HTR-8/SVneo (cell line): ENCODE measurements at regions not wholly inside any gene's neighbourhood (a gene's known extent, or its start where the extent isn't known, plus 50 kb on each side); places are given as distances from the start of the nearest gene placed in this dataset.
"Not testable (repeated sequence)": the region's sequence is repeated elsewhere in the genome, so short reads cannot be mapped to it uniquely, and the experiment has no call there.

Experiments used
- DNase-seq: peaks from one replicate; pipeline ENCODE4 v3.0.0; 2011; ENCODE audit warnings: low spot score, mixed read lengths; ENCODE audit not compliant: insufficient read length
- FAIRE-seq: peaks from 2 replicates; lab custom pipeline; 2011; peaks lifted over from hg19 to GRCh38; lab: Jason Lieb, UNC

- FAIRE-seq (no peak), DNase-seq (no peak)
Observed at GRCh38 chr11:106275151-106275550, 197.7 kb downstream of the AASDHPPT start.

- no peak for FAIRE-seq
- no peak for DNase-seq
Observed at GRCh38 chr11:106276126-106276525, 198.7 kb downstream of the AASDHPPT start.

- FAIRE-seq, result no peak
- DNase-seq, result peak; percentile 4
Observed at GRCh38 chr11:106276859-106277436, 199.5 kb downstream of the AASDHPPT start.

GRCh38 chr11:106277484-106277883, 200.0 kb downstream of the AASDHPPT start:
- no peak for DNase-seq
- FAIRE-seq, result no peak

GRCh38 chr11:106278391-106278790, 200.9 kb downstream of the AASDHPPT start:
- no peak for DNase-seq
- FAIRE-seq, result no peak

GRCh38 chr11:106280036-106280435, 202.6 kb downstream of the AASDHPPT start:
- FAIRE-seq (no peak), DNase-seq (no peak)

- FAIRE-seq (peak; percentile 87), DNase-seq (peak; percentile 28)
Observed at GRCh38 chr11:106281455-106282173, 204.2 kb downstream of the AASDHPPT start.

- DNase-seq (no peak), FAIRE-seq (no peak)
Observed at GRCh38 chr11:106286881-106287504, 209.5 kb downstream of the AASDHPPT start.

- FAIRE-seq, result no peak
- DNase-seq, result no peak
Observed at GRCh38 chr11:106288057-106288456, 210.6 kb downstream of the AASDHPPT start.

- no peak for DNase-seq
- no peak for FAIRE-seq
Observed at GRCh38 chr11:106288822-106289387, 211.4 kb downstream of the AASDHPPT start.

GRCh38 chr11:106292526-106292925, 215.1 kb downstream of the AASDHPPT start:
- DNase-seq (no peak), FAIRE-seq (no peak)

- FAIRE-seq (no peak), DNase-seq (no peak)
Observed at GRCh38 chr11:106295974-106296373, 218.5 kb downstream of the AASDHPPT start.

- no peak for DNase-seq
- no peak for FAIRE-seq
Observed at GRCh38 chr11:106302416-106302815, 225.0 kb downstream of the AASDHPPT start.

- no peak for DNase-seq
- FAIRE-seq, result peak; percentile 58
Observed at GRCh38 chr11:106304274-106304673, 226.8 kb downstream of the AASDHPPT start.

GRCh38 chr11:106305458-106305857, 228.0 kb downstream of the AASDHPPT start:
- no peak for DNase-seq
- no peak for FAIRE-seq

GRCh38 chr11:106306942-106307341, 229.5 kb downstream of the AASDHPPT start:
- DNase-seq (peak; percentile 6), FAIRE-seq (peak; percentile 31)

GRCh38 chr11:106309070-106309684, 231.7 kb downstream of the AASDHPPT start:
- DNase-seq (no peak), FAIRE-seq (no peak)

GRCh38 chr11:106311531-106312230, 234.2 kb downstream of the AASDHPPT start:
- FAIRE-seq (no peak), DNase-seq (no peak)

- not testable (repeated sequence) for DNase-seq, FAIRE-seq
Observed at GRCh38 chr11:106317208-106317773, 239.8 kb downstream of the AASDHPPT start.

GRCh38 chr11:106321601-106322000, 244.1 kb downstream of the AASDHPPT start:
- no peak for FAIRE-seq

More at GRCh38 chr11:106321601-106322000, 244.1 kb downstream of the AASDHPPT start:
- DNase-seq, result no peak
